Gastrocnemius medialis (tissue), 4 donors: ENCODE measurements at regions not wholly inside any gene's neighbourhood (a gene's known extent, or its start where the extent isn't known, plus 50 kb on each side); places are given as distances from the start of the nearest gene placed in this dataset.

Experiments used
- ATAC-seq, 2 donors: fragments of 150-250 bp; one replicate each; pipeline ENCODE4 v1.9.1; 2016
- DNase-seq, 2 donors: peaks; one replicate each; pipeline ENCODE4 v3.0.0-alpha.2; 2019
- H3K27ac ChIP-seq, 4 donors: fragments of 200-600 bp; sonication (generic); 1 replicate in 1 of 4; 2 replicates in 3 of 4; pipeline ENCODE4 v1.5.1; 2016 to 2018; ENCODE audit warnings: mild to moderate bottlenecking in 2 of 4, moderate library complexity in 1 of 4
- H3K27me3 ChIP-seq, 3 donors: fragments of 200-600 bp; sonication (generic) in 2 of 3; 1 replicate in 1 of 3; 2 replicates in 2 of 3; pipeline versions ENCODE4 v1.5.1 to v1.6.0; 2016 to 2019; ENCODE audit warnings: mild to moderate bottlenecking in 1 of 3, moderate library complexity in 1 of 3
- H3K36me3 ChIP-seq, 2 donors: fragments of 200-600 bp; sonication (generic) in 1 of 2; one replicate each; pipeline ENCODE4 v1.5.1; 2017 to 2018
- H3K4me1 ChIP-seq, 2 donors: fragments of 200-600 bp; sonication (generic) in 1 of 2; one replicate each; pipeline ENCODE4 v1.5.1; 2016 to 2017; ENCODE audit warnings: mild to moderate bottlenecking in 2 of 2
- H3K4me3 ChIP-seq, 4 donors: fragments of 200-600 bp; sonication (generic) in 3 of 4; 1 replicate in 1 of 4; 2 replicates in 3 of 4; pipeline ENCODE4 v1.5.1; 2016 to 2019; ENCODE audit warnings: mild to moderate bottlenecking in 2 of 4
- H3K9me3 ChIP-seq, 3 donors: fragments of 200-600 bp; sonication (generic) in 2 of 3; 1 replicate in 1 of 3; 2 replicates in 2 of 3; pipeline ENCODE4 v1.5.1; 2016 to 2019
- CTCF ChIP-seq, 5 experiments: fragments of 450-650 bp in 3 of 5; fragments of 200-600 bp in 2 of 5; sonication (generic) in 2 of 5; IDR thresholded peaks in 4 of 5; conservative IDR thresholded peaks in 1 of 5; 1 replicate in 4 of 5; 2 replicates in 1 of 5; pipeline ENCODE4 v1.5.1; 2016 to 2019; ENCODE audit warnings: antibody characterized with exemption in 5 of 5, mild to moderate bottlenecking in 3 of 5, moderate library complexity in 3 of 5
- POLR2A ChIP-seq, 2 donors: fragments of 450-650 bp; IDR thresholded peaks; one replicate each; pipeline ENCODE4 v1.6.1; 2017; ENCODE audit warnings: antibody characterized with exemption in 2 of 2, mild to moderate bottlenecking in 2 of 2, moderate library complexity in 2 of 2
- in situ Hi-C, 4 donors: fragments of 200-750 bp; cut with MboI; loops; one replicate each; pipeline versions ENCODE4 v1.15.0 to v1.8.0; 2017; ENCODE audit warnings: low sequenced_read_pairs in 4 of 4
- intact Hi-C: fragments of 100-400 bp; cut with DNase I; formaldehyde crosslinking; loops from one replicate; pipeline ENCODE4 v1.15.1; 2023; ENCODE audit warnings: low total_unique reads

GRCh38 chr9:16052757-16053530 lies 500.1 kb downstream of the CCDC171 start:
- Histone ChIP-seq H3K4me3 (no peak overlapping the region), H3K27ac (no peak overlapping the region), H3K36me3 (no peaks in the 10 kb centered on the region), H3K9me3 (no peaks in the 10 kb centered on the region), H3K4me1 (no peaks in the 10 kb centered on the region), H3K27me3 (no peaks in the 10 kb centered on the region)
- in situ Hi-C loops (no loop called here), intact Hi-C loops (no loop called here)
- TF ChIP-seq CTCF (IDR thresholded peaks at IDR 0.05 in 4 of 5, conservative IDR thresholded peaks at IDR 0.05 in 1 of 5) = no peak
- TF ChIP-seq POLR2A (IDR thresholded peaks at IDR 0.05) = no peak
- ATAC-seq = no peak
- no peak for DNase-seq

GRCh38 chr9:16057541-16057940 lies 504.7 kb downstream of the CCDC171 start:
- in situ Hi-C loops = no loop called here
- ATAC-seq (no peak), DNase-seq (no peak)
- Histone ChIP-seq H3K4me1 (no peaks in the 10 kb centered on the region), H3K9me3 (no peaks in the 10 kb centered on the region), H3K36me3 (no peaks in the 10 kb centered on the region), H3K4me3 (no peak overlapping the region), H3K27ac (no peak overlapping the region), H3K27me3 (no peaks in the 10 kb centered on the region)
- no peak for TF ChIP-seq POLR2A (IDR thresholded peaks at IDR 0.05)
- TF ChIP-seq CTCF (IDR thresholded peaks at IDR 0.05 in 4 of 5, conservative IDR thresholded peaks at IDR 0.05 in 1 of 5) = no peak
- intact Hi-C loops = no loop called here

GRCh38 chr9:16058131-16058549 lies 505.3 kb downstream of the CCDC171 start:
- no peak for ATAC-seq
- TF ChIP-seq POLR2A (IDR thresholded peaks at IDR 0.05) (no peak), CTCF (IDR thresholded peaks at IDR 0.05 in 4 of 5, conservative IDR thresholded peaks at IDR 0.05 in 1 of 5) (no peak)

GRCh38 chr9:16060436-16061129 lies 507.7 kb downstream of the CCDC171 start:
- H3K36me3 ChIP-seq = no peaks in the 10 kb centered on the region

More at GRCh38 chr9:16058131-16058549, 505.3 kb downstream of the CCDC171 start:
- in situ Hi-C loops = no loop called here
- intact Hi-C loops = no loop called here
- H3K27ac ChIP-seq = no peak overlapping the region
- H3K4me1 ChIP-seq = no peaks in the 10 kb centered on the region
- H3K9me3 ChIP-seq = no peaks in the 10 kb centered on the region
- no peak for DNase-seq
- no peaks in the 10 kb centered on the region for H3K27me3 ChIP-seq
- H3K36me3 ChIP-seq = no peaks in the 10 kb centered on the region
- H3K4me3 ChIP-seq = no peak overlapping the region

More at GRCh38 chr9:16060436-16061129, 507.7 kb downstream of the CCDC171 start:
- no peak for TF ChIP-seq POLR2A (IDR thresholded peaks at IDR 0.05)
- TF ChIP-seq CTCF (IDR thresholded peaks at IDR 0.05 in 4 of 5, conservative IDR thresholded peaks at IDR 0.05 in 1 of 5) = no peak
- ATAC-seq = no peak
- no peak for DNase-seq
- Histone ChIP-seq H3K4me3 (no peak overlapping the region), H3K27me3 (no peaks in the 10 kb centered on the region), H3K27ac (no peak overlapping the region), H3K9me3 (no peaks in the 10 kb centered on the region), H3K4me1 (no peaks in the 10 kb centered on the region)
- in situ Hi-C loops (no loop called here), intact Hi-C loops (no loop called here)
